Activated CD4-positive, alpha-beta memory T cell treated with anti-CD3 and anti-CD28 coated beads, Interleukin-2, amount 10 ng/mL, durations not matched to agents 7 days and 5 days (primary cell): ENCODE measurements at regions not wholly inside any gene's neighbourhood (a gene's known extent, or its start where the extent isn't known, plus 50 kb on each side); places are given as distances from the start of the nearest gene placed in this dataset.

Experiments used
- CTCF ChIA-PET: fragments of 350-600 bp; sonication (Branson Sonifier 250); formaldehyde crosslinking; loops from one replicate; lab custom pipeline; 2021; ENCODE audit warnings: antibody characterized with exemption, inconsistent platforms; lab: Charles Lee
- POLR2A ChIA-PET: fragments of 350-600 bp; sonication (Branson Sonifier 250); formaldehyde crosslinking; loops from one replicate; lab custom pipeline; 2021; ENCODE audit warnings: antibody characterized with exemption; lab: Charles Lee
- DNase-seq: peaks from one replicate; pipeline ENCODE4 v3.0.0-alpha.2; 2020
- H3K27ac Mint-ChIP-seq: one replicate; pipeline ENCODE4 v1.8.0; 2021; ENCODE audit warnings: mild to moderate bottlenecking, mixed read lengths
- H3K27me3 Mint-ChIP-seq: one replicate; pipeline ENCODE4 v1.8.0; 2021; ENCODE audit warnings: mixed read lengths
- H3K36me3 Mint-ChIP-seq: one replicate; pipeline ENCODE4 v1.8.0; 2021; ENCODE audit warnings: low read depth, mixed read lengths
- H3K4me1 Mint-ChIP-seq: one replicate; pipeline ENCODE4 v1.8.0; 2021; ENCODE audit warnings: mixed read lengths
- H3K4me3 Mint-ChIP-seq: one replicate; pipeline ENCODE4 v1.8.0; 2021; ENCODE audit warnings: mild to moderate bottlenecking, mixed read lengths
- H3K9me3 Mint-ChIP-seq: one replicate; pipeline ENCODE4 v1.8.0; 2021; ENCODE audit warnings: mixed read lengths

DNA sequence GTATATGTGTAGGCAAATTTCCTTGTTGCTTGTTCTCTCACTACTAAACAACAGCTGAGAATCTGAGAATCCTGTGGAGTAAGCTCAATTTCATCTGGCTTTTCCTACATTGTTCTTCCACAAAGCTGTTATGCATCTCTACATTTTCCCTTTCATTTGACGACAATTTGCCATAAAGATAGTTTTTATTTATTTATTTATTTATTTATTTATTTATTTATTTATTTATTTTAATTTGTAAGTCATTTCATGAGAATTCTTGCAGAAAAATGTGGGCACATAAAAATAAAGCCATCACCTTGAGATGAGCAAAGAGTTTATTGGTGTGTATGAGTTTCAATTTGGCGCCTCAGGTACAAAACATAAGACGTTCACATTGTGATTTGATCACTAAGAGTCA, 545.9 kb upstream of the SEL1L start:
- no peaks in the 10 kb centered on the region for H3K27me3 Mint-ChIP-seq
- H3K27ac Mint-ChIP-seq: no peak overlapping the region
- H3K4me3 Mint-ChIP-seq: no peak overlapping the region
- no peaks in the 10 kb centered on the region for H3K4me1 Mint-ChIP-seq
- H3K9me3 Mint-ChIP-seq: peaks cover 2% of the 10 kb centered on the region
- ChIA-PET CTCF (no interaction called here), POLR2A (no interaction called here)
- DNase-seq: no peak
- H3K36me3 Mint-ChIP-seq: no peaks in the 10 kb centered on the region

DNA sequence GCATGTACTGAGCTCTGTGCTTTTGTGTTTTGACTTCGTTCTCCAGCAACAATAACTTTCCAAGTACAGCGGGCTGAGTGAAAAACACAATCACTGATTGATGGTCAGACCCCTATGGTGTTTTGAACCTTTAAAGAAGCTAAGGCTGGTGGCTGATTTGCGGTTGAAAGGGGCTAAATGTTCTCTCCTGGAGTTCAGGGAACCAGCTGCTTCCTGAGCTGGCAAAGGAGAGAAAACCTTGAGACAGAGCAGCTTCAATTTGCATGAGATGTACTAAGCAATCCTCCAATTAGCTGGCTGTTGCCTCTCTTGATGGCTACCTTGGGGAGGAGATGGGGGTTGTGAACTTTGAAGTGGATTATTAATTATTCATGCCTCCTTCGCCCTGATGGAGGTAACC, 546.7 kb upstream of the SEL1L start:
- DNase-seq: no peak
- no peaks in the 10 kb centered on the region for H3K4me1 Mint-ChIP-seq
- CTCF ChIA-PET: no interaction called here
- POLR2A ChIA-PET: no interaction called here
- no peaks in the 10 kb centered on the region for H3K36me3 Mint-ChIP-seq
- H3K27me3 Mint-ChIP-seq: no peaks in the 10 kb centered on the region
- no peak overlapping the region for H3K4me3 Mint-ChIP-seq
- H3K27ac Mint-ChIP-seq: no peak overlapping the region
- peaks cover 2% of the 10 kb centered on the region for H3K9me3 Mint-ChIP-seq

DNA sequence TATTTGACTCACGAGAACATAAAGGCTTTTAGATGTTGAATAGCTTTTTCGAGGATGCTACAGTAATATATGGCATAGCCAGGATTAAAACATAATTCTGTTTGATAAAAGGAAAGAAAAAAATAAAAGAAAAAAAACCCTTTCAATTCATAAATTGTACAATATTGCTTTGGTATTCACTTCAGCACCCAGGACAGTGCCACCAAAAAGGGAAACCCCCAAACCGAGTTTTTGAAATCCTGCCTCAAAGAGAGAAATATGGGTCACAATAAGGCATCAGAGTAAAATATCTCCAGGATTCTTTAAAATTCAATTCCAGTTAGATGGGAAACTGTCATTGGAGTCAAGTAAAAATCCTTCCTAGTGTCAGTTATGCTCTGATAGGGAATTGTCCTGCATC, 551.2 kb upstream of the SEL1L start:
- Mint-ChIP-seq H3K36me3 (no peaks in the 10 kb centered on the region), H3K27ac (no peak overlapping the region), H3K27me3 (no peaks in the 10 kb centered on the region), H3K4me3 (no peak overlapping the region), H3K4me1 (no peaks in the 10 kb centered on the region), H3K9me3 (peaks cover 3% of the 10 kb centered on the region)
- DNase-seq: no peak
- POLR2A ChIA-PET: no interaction called here
- CTCF ChIA-PET: no interaction called here

DNA sequence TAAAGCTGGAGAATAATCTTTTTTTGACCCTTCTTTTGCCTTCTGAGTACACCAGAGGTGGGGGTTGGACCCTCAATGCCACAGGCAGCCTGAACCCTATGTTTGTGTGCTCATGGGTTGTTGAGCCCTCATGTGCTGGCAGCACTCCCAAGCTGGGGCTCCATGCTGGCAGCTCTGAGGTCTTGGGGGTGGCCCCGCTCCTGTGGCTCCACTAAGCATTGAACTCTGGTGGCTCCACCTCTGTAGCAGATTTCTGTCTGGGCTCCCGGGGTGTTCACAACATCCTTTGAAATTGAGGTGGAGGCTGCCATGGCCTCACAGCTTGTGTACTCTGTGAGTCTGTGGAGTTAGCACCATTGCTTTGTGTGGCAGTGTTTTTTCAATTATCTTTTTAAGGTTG, 557.4 kb upstream of the SEL1L start:
- POLR2A ChIA-PET: no interaction called here
- Mint-ChIP-seq H3K9me3 (peaks cover 6% of the 10 kb centered on the region), H3K27ac (no peak overlapping the region), H3K36me3 (no peaks in the 10 kb centered on the region), H3K4me1 (no peaks in the 10 kb centered on the region), H3K4me3 (no peak overlapping the region), H3K27me3 (no peaks in the 10 kb centered on the region)
- no peak for DNase-seq
- CTCF ChIA-PET: no interaction called here

DNA sequence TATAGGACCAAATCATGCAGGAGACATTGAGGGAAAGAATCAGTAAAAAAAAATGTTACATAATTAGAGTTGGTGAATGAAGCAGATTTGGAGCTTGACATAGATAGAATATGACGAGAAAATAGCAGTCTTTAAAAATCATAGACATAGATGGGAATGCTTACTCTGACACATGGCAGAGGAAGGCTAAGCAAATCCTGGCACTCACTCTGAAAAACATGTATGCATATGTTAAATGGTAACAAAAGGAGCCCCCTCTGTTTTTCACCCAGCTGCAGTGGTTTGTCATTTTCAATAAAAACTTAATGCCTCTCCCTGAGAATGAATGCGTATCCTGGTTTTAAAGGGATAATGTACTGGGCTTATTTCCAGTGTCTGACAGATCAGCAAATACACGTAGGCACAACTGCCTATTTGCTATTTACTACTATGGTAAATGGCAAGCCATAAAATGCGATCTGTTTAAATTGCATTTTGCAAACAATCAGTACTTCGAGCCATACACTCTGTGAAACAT, 561.2 kb upstream of the SEL1L start:
- H3K36me3 Mint-ChIP-seq: no peaks in the 10 kb centered on the region
- CTCF ChIA-PET: no interaction called here
- no peaks in the 10 kb centered on the region for H3K4me1 Mint-ChIP-seq
- no peak for DNase-seq
- no peak overlapping the region for H3K4me3 Mint-ChIP-seq
- no peaks in the 10 kb centered on the region for H3K27me3 Mint-ChIP-seq
- peaks cover 2% of the 10 kb centered on the region for H3K9me3 Mint-ChIP-seq
- POLR2A ChIA-PET: no interaction called here
- H3K27ac Mint-ChIP-seq: no peak overlapping the region

DNA sequence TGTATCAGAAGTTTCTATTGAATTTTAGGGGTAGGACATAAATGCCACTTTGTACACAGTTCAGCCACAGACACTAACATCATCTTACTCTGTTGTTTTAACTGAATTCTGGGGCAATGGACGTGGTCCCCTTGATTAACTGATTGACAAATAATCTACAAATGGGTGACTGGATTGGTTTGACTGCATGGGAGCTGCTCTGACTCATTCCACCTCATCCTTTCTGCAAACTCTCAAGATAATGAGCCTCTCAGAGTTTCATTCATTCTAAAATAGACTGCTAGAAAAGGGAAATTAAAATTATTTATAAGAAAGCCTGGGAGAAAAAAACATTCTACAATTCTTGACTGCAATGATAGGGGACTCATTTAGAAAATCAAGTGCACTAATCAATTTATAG, 570.4 kb upstream of the SEL1L start:
- Mint-ChIP-seq H3K9me3 (peaks cover 12% of the 10 kb centered on the region), H3K27me3 (no peaks in the 10 kb centered on the region), H3K4me1 (no peaks in the 10 kb centered on the region), H3K4me3 (no peak overlapping the region), H3K27ac (no peak overlapping the region), H3K36me3 (no peaks in the 10 kb centered on the region)
- ChIA-PET CTCF (no interaction called here), POLR2A (no interaction called here)
- no peak for DNase-seq

DNA sequence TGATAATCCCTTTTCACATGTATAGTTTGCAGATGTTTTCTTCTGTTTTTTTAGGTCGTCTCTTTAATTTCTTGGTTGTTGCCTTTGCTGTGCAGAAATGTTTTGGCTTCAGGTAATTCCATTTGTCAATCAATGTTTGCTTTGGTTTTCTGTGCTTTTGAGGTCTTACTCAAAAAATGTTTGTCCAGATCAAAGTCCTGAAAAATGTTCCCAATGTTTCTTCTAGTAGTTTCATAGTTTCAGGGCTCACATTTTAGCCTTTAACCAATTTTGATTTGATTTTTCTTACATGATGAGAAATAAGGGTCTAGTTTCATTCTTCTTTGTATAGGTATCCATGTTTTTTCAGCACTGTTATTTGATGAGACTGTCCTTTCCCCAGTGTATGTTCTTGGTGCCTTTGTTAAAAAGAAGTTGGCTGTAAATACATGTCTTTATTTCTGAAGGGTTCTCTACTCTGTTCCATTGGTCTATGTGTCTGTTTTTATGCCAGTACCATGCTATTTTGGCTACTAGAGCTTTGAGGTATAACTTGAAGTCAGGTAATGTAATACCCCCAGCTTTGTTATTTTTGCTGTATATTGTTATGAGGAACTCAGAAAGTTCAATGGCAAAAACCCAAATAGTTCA, 578.7 kb upstream of the SEL1L start:
- CTCF ChIA-PET: no interaction called here
- Mint-ChIP-seq H3K27ac (no peak overlapping the region), H3K36me3 (no peaks in the 10 kb centered on the region), H3K4me1 (no peaks in the 10 kb centered on the region), H3K27me3 (no peaks in the 10 kb centered on the region), H3K9me3 (peaks cover 2% of the 10 kb centered on the region), H3K4me3 (no peak overlapping the region)
- POLR2A ChIA-PET: no interaction called here
- no peak for DNase-seq

DNA sequence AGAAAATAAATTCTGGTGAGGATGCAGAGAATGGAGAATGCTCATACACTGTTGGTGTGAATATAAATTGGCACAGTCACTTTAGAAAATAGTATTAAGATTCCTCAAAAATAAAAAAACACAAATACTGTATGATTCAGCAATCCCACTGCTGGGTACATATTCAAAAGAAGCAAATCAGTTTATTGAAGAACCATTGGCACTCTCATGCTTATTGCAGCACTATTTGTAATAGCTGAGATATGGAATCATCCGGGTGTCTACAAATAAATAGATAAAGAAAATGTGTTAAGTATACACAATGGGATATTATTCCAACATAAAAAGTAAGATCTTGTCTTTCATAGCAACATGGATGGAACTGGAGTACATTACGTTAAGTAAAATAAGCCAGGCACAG, 579.4 kb upstream of the SEL1L start:
- Mint-ChIP-seq H3K27me3 (no peaks in the 10 kb centered on the region), H3K36me3 (no peaks in the 10 kb centered on the region), H3K9me3 (peaks cover 2% of the 10 kb centered on the region), H3K4me3 (no peak overlapping the region), H3K27ac (no peak overlapping the region), H3K4me1 (no peaks in the 10 kb centered on the region)
- ChIA-PET CTCF (no interaction called here), POLR2A (no interaction called here)
- no peak for DNase-seq

DNA sequence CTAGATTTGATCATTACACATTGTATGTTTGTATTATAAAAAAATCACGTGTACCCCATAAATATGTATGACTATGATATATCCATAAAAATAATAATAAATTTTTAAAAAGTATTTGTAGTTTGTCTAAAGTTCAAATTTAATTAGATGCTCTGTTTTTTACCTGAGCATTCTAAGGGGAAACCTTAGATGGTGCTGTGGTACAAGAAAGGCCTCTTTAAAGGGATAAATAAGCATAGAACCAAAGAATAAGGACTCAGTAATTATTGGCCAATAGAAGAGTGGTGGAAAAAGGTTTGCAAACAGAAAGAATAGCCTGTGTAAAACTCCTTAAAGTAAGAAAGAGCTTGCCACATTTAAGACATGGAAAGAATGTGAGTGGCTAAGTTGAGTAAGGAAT, 580.1 kb upstream of the SEL1L start:
- CTCF ChIA-PET: no interaction called here
- DNase-seq: no peak
- H3K9me3 Mint-ChIP-seq: peaks cover 2% of the 10 kb centered on the region
- no peak overlapping the region for H3K4me3 Mint-ChIP-seq
- no peak overlapping the region for H3K27ac Mint-ChIP-seq
- no peaks in the 10 kb centered on the region for H3K27me3 Mint-ChIP-seq
- H3K4me1 Mint-ChIP-seq: no peaks in the 10 kb centered on the region
- H3K36me3 Mint-ChIP-seq: no peaks in the 10 kb centered on the region
- POLR2A ChIA-PET: no interaction called here

DNA sequence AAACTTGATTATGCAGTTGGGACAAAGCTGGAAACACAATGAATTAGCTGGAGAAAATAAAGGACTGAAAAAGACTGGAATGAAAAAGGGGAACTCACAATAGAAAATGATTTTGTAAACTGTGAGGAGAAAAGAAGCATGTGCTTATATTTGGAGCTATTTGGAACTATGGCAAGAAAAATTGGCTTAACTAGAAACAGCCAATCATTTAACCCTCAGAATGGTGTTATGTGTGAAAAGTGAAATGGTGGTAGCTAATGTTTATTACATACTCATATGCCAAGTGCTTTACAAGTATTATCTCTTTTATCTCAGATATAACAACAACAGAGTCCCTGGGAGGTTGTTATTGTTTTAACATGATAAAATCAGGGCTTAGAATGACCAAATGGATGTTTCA, 583.1 kb upstream of the SEL1L start:
- Mint-ChIP-seq H3K27ac (no peak overlapping the region), H3K4me3 (no peak overlapping the region), H3K27me3 (no peaks in the 10 kb centered on the region), H3K9me3 (peaks cover 6% of the 10 kb centered on the region), H3K36me3 (no peaks in the 10 kb centered on the region), H3K4me1 (no peaks in the 10 kb centered on the region)
- POLR2A ChIA-PET: no interaction called here
- DNase-seq: no peak
- CTCF ChIA-PET: no interaction called here

DNA sequence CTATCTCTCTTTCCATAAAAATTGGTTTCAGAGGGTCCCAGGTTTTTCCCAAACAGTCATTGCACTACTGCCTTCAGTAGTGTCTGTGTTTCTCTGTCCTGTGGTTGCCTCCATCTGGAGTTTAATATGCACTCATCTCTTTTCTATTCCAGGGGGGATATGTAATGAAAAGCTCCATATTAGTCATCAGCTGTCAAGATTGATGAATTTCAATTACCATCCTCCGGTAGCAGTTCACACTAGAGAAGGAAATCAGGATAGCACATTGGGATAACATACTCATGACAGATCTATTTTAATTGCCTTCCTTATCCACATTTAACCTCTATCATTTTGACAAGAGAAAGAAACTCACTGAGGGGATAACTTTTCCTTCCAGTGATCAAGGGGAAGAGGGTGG, 589.0 kb upstream of the SEL1L start:
- ChIA-PET CTCF (no interaction called here), POLR2A (no interaction called here)
- Mint-ChIP-seq H3K36me3 (no peaks in the 10 kb centered on the region), H3K27me3 (no peaks in the 10 kb centered on the region), H3K27ac (no peak overlapping the region), H3K4me3 (no peak overlapping the region), H3K9me3 (peaks cover 11% of the 10 kb centered on the region), H3K4me1 (no peaks in the 10 kb centered on the region)
- DNase-seq: no peak

DNA sequence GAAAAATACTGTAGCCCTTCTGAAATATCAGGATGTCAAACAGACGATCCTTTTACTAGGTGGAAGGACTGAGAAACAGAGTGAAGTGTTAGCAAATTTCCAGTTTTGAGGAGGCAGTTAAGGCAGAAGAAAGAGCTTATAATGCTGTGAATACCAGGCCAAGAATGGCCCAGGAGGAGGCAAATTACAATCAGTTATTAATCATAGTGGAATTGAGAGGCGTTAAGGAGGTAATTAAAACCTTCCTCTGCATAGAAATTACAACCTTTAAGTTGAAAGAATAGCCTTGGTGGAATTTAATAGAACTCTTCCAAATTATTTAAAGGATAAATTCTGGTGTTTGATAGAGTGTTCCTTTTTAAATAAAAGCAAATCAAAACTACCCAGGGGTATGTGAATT, 590.9 kb upstream of the SEL1L start:
- DNase-seq: no peak
- POLR2A ChIA-PET: no interaction called here
- H3K4me1 Mint-ChIP-seq: no peaks in the 10 kb centered on the region
- no peaks in the 10 kb centered on the region for H3K36me3 Mint-ChIP-seq
- H3K4me3 Mint-ChIP-seq: no peak overlapping the region
- H3K27me3 Mint-ChIP-seq: no peaks in the 10 kb centered on the region
- H3K9me3 Mint-ChIP-seq: peaks cover 11% of the 10 kb centered on the region
- CTCF ChIA-PET: no interaction called here
- no peak overlapping the region for H3K27ac Mint-ChIP-seq

DNA sequence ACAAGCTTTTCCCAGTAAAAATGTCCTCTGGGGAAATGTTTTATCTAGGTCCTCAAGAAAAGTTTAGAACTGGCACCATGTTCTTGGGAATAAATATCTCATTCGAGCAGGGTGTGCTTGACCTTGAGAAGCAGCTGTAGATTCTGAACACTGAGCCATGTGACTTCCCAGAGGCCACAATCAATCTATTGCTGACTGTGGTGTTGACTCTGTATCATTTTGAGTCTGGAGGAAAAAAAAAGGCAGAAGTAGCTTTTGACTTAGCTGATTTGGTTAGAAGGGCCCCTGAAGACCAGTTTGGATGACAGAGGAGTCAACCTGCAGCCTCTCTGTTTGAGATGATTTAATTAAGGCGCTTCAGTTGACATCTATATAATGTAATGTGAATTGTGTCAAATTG, 592.4 kb upstream of the SEL1L start:
- Mint-ChIP-seq H3K9me3 (peaks cover 8% of the 10 kb centered on the region), H3K4me1 (no peaks in the 10 kb centered on the region), H3K27me3 (no peaks in the 10 kb centered on the region), H3K4me3 (no peak overlapping the region), H3K36me3 (no peaks in the 10 kb centered on the region), H3K27ac (no peak overlapping the region)
- CTCF ChIA-PET: no interaction called here
- no peak for DNase-seq
- POLR2A ChIA-PET: no interaction called here

DNA sequence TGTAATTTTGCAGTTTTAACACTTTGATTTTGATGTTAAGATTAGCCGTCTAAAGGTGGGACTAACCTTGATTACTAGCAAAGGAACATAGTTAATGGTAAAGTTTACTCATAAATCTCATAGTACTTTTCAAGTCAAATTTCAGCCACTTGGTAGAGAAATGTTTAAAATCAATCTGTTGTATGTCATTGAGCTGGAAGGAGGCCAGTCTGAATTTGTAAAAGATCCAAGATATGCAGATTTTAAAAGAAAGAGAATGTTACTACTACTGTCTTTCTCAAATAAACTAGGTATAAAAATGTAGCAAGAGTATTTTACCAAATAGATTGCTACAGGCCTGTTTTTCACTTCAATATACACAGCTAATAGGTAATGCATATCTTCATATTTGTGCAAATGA, 600.8 kb upstream of the SEL1L start:
- ChIA-PET CTCF (no interaction called here), POLR2A (no interaction called here)
- DNase-seq: no peak
- Mint-ChIP-seq H3K9me3 (peaks cover 4% of the 10 kb centered on the region), H3K4me1 (no peaks in the 10 kb centered on the region), H3K36me3 (no peaks in the 10 kb centered on the region), H3K27ac (no peak overlapping the region), H3K27me3 (no peaks in the 10 kb centered on the region), H3K4me3 (no peak overlapping the region)
